ENCODE measurements at regions not wholly inside any gene's neighbourhood (a gene's known extent, or its start where the extent isn't known, plus 50 kb on each side); places are given as distances from the start of the nearest gene placed in this dataset.

DNA sequence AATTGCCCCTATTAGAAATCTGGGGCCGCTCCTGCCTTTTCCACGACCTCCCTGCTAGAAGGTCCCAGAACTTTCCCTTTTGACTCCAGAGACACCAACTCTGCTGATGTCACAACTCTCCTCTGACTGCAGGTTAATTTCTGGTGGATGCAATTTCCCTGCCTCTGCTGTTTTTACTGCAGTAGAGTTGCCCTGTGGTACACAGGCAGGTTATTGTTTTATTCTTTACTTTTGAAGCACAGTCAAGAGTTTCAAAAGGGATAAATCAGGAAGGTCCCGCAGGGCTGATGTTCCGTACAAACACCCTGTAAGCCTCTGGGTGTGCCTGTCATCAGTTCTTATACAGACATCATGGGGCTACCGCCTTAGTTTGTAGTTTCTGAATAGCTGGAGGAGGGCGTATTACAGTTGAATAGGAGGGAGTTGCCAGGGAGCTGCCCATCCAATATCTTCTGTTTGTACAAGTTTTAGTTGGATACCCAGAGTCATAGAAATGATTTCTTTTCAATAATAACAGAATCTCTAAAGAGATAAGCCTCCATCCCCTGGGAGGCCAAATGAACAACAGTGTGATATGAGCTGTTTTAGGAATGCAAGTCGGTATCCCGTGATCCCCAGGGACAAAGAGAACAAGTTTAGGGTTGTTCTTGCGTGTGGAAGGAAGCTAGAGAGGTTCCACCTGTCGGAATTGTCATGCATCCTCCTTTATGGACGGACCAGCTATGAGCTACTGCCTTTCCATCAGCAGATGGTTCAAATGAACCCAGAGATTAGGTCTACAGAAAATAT, 108.4 kb upstream of the COPS8 start:
- no peaks in the 10 kb centered on the region for H3K9me3 Mint-ChIP-seq
- no peak overlapping the region for H3K4me3 Mint-ChIP-seq
- H3K27ac Mint-ChIP-seq: no peak overlapping the region
- no peaks in the 10 kb centered on the region for H3K4me1 Mint-ChIP-seq (ENCODE audit: low read depth)
- peaks cover 2% of the 10 kb centered on the region for H3K27me3 Mint-ChIP-seq (ENCODE audit: low read depth)
- H3K36me3 Mint-ChIP-seq (ENCODE audit: low read depth): no peaks in the 10 kb centered on the region

DNA sequence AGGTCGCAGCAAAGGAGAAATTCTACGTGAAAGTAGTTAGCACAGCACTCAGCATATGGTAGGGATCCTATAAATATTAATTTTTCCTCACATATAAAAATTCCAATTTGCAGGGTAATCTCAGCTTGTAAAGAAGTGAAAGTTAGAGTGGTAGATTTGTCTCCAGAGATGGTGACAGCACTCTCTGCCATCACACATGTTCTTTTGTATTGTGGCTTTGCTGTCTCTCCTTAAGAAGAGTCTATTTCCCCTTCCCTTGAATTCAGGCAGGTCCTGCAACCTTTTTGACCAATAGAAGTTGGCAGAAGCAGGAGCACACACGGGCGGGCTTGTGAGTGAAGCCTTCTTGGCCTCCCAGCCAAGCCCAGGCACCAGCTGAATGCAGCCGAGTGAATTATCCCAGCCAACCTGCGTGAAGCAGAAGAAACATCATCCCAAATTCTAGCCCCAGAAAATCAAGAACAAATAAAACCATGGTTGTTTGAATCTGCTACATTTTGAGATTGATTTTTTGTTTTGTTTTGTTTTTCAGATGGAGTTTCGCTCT, 107.8 kb upstream of the COPS8 start:
- Mint-ChIP-seq H3K4me3 (no peak overlapping the region), H3K27ac (no peak overlapping the region), H3K4me1 (ENCODE audit: low read depth) (no peaks in the 10 kb centered on the region), H3K36me3 (ENCODE audit: low read depth) (no peaks in the 10 kb centered on the region), H3K27me3 (ENCODE audit: low read depth) (peaks cover 4% of the 10 kb centered on the region), H3K9me3 (no peaks in the 10 kb centered on the region)

DNA sequence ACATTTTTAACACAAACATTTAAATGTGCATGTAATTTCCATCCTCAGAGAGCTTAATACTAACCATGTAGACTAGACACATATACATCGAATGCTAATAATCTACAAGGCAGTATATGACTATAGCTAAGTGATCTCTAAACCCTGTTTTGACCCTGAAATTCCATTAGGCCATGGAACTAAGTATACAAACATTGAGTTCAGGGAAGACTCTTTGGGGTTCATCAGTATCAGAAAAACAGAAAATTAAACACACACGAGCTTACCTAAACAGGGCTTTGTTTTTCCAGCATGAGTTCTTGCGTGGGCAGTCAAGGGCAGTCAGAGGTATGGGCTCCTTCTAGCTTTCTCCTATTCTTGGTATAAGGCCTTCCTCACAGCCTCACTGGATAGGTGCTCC, 106.0 kb upstream of the COPS8 start:
- Mint-ChIP-seq H3K9me3 (no peaks in the 10 kb centered on the region), H3K4me3 (no peak overlapping the region), H3K4me1 (ENCODE audit: low read depth) (no peaks in the 10 kb centered on the region), H3K27me3 (ENCODE audit: low read depth) (peaks cover 4% of the 10 kb centered on the region), H3K27ac (no peak overlapping the region), H3K36me3 (ENCODE audit: low read depth) (no peaks in the 10 kb centered on the region)

GRCh38 chr2:236980961-236981360, 104.7 kb upstream of the COPS8 start:
- Mint-ChIP-seq H3K4me1 (ENCODE audit: low read depth) (no peaks in the 10 kb centered on the region), H3K27ac (no peak overlapping the region), H3K4me3 (no peak overlapping the region), H3K9me3 (no peaks in the 10 kb centered on the region), H3K27me3 (ENCODE audit: low read depth) (peaks cover 4% of the 10 kb centered on the region), H3K36me3 (ENCODE audit: low read depth) (no peaks in the 10 kb centered on the region)

- H3K27ac Mint-ChIP-seq: no peak overlapping the region
Measured at GRCh38 chr2:236981701-236982485, 103.8 kb upstream of the COPS8 start.

GRCh38 chr2:236982693-236983455, 102.8 kb upstream of the COPS8 start:
- H3K36me3 Mint-ChIP-seq (ENCODE audit: low read depth): no peaks in the 10 kb centered on the region
- H3K27ac Mint-ChIP-seq: no peak overlapping the region
- no peak overlapping the region for H3K4me3 Mint-ChIP-seq
- no peaks in the 10 kb centered on the region for H3K4me1 Mint-ChIP-seq (ENCODE audit: low read depth)
- H3K27me3 Mint-ChIP-seq (ENCODE audit: low read depth): peaks cover 4% of the 10 kb centered on the region
- no peaks in the 10 kb centered on the region for H3K9me3 Mint-ChIP-seq

More at GRCh38 chr2:236981701-236982485, 103.8 kb upstream of the COPS8 start:
- Mint-ChIP-seq H3K9me3 (no peaks in the 10 kb centered on the region), H3K4me1 (ENCODE audit: low read depth) (no peaks in the 10 kb centered on the region), H3K36me3 (ENCODE audit: low read depth) (no peaks in the 10 kb centered on the region), H3K4me3 (no peak overlapping the region), H3K27me3 (ENCODE audit: low read depth) (peaks cover 4% of the 10 kb centered on the region)

- Mint-ChIP-seq H3K9me3 (no peaks in the 10 kb centered on the region), H3K4me1 (ENCODE audit: low read depth) (no peaks in the 10 kb centered on the region), H3K36me3 (ENCODE audit: low read depth) (no peaks in the 10 kb centered on the region), H3K4me3 (no peak overlapping the region), H3K27ac (no peak overlapping the region), H3K27me3 (ENCODE audit: low read depth) (peaks cover 14% of the 10 kb centered on the region)
Measured at GRCh38 chr2:236984046-236984445, 101.6 kb upstream of the COPS8 start.

DNA sequence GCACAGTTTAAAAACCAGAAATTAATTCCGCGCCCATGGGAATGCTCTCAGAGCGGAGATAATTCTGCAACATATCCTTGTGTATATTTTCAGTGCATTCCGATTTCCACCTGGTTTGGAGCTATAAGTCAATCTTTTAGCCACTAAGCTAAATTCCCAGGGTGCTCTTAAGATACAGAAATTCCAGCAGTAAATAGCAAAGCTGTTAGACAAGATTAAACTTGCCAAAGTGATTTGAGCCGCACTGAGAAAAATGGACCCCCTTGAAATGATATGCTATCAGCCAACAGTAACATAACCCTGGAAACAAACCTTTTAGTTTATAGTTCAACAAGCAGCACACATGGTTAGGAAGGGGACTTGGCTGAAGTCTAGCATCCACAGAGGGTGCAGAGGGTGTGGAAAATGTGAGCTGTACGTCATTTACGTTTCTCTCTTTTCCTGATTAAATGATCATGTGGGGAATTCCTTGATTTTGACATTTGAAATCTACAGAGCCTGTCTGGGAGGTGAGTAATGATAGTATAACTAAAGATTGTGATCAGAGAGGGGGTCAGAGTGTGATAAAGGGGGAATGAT, 99.8 kb upstream of the COPS8 start:
- no peaks in the 10 kb centered on the region for H3K36me3 Mint-ChIP-seq (ENCODE audit: low read depth)
- no peaks in the 10 kb centered on the region for H3K4me1 Mint-ChIP-seq (ENCODE audit: low read depth)
- peaks cover 16% of the 10 kb centered on the region for H3K27me3 Mint-ChIP-seq (ENCODE audit: low read depth)
- H3K27ac Mint-ChIP-seq: no peak overlapping the region
- no peaks in the 10 kb centered on the region for H3K9me3 Mint-ChIP-seq
- H3K4me3 Mint-ChIP-seq: no peak overlapping the region

DNA sequence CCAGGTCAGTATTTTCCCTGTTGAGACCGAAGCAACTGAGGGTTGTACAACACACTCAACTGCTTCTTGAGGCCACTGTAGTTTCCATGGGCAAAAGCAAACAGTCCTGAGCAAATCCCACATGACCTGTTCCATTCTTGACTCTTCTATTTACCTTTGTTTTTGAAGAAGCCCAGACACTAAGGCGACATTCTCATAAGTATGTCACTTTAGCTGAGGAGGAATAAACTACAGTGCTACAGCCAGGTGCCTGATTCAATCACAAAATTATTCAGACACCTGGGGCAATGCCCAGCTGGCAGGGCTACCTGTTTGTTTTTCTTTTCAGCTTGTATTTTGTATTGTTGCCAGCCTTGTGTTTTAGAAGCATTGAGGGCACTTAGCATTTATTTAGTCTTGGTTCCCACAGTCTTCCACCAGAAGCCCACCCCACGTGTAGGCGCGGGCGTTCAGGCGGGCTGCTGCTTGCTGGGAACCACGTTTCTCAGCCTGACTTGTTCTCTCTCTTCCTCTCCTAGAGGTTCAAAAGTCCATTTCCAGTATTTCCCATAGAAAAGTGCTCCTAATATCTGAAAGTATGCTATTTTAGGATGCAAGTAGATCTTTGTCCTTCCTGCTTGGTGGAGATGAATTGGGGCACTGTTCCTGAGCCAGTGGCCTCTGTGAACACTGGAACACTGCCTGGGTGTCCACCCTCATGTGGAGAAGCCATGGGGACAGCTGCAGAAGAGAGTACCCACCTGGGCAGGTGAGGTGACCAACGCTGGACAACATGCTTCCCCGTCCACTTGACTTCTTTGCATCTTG, 99.0 kb upstream of the COPS8 start:
- Mint-ChIP-seq H3K27ac (no peak overlapping the region), H3K36me3 (ENCODE audit: low read depth) (no peaks in the 10 kb centered on the region), H3K4me1 (ENCODE audit: low read depth) (no peaks in the 10 kb centered on the region), H3K9me3 (no peaks in the 10 kb centered on the region), H3K4me3 (no peak overlapping the region), H3K27me3 (ENCODE audit: low read depth) (peaks cover 16% of the 10 kb centered on the region)

GRCh38 chr2:236988216-236988615, 97.5 kb upstream of the COPS8 start:
- H3K4me3 Mint-ChIP-seq: no peak overlapping the region
- no peak overlapping the region for H3K27ac Mint-ChIP-seq
- H3K36me3 Mint-ChIP-seq (ENCODE audit: low read depth): no peaks in the 10 kb centered on the region
- H3K4me1 Mint-ChIP-seq (ENCODE audit: low read depth): no peaks in the 10 kb centered on the region
- peaks cover 14% of the 10 kb centered on the region for H3K27me3 Mint-ChIP-seq (ENCODE audit: low read depth)
- no peaks in the 10 kb centered on the region for H3K9me3 Mint-ChIP-seq

DNA sequence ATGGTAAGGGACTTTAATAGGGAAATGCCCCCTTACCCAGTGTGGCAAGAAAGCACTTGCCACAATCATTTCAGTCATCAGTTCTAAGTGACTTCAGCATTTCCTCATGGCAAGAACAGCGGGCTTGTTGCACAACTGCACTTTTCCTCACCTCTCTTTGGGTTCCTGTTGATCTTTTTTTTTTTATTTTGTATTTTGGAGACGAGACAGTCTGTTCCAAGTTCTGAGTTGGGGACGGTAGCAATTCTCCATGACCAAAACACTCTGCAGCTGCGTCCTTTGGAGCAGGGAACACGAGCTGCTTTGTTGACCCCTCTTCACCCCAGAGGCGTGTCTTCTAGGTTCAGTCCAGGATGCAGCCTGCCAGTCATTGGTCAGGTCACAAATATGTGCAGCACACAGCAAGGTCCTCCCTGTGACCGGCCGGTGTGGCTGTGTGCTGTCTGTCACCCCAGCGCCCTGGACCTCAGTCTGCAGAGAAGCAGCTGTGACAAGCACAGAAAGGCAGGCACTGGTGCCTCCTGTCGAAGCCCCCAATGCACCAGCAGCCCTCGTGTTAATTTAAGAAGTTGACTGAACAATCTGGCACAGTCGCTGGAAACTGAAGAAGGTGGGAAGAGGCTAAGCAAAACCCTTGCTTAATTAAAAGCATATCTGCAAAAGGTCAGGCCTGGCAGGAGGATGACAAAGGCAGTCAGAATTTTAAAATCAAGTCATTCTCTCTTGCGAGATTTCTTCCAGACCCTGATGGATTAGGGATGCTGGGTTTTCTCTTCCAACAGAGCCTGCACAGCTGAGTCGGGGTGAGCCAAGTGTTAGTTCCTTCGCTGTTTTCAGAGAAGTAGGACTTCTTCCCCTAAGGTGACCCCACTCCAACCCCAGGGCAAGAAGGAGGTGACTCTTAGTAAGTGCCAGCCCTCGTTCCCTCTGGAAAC, 96.7 kb upstream of the COPS8 start:
- Mint-ChIP-seq H3K27me3 (ENCODE audit: low read depth) (peaks cover 14% of the 10 kb centered on the region), H3K9me3 (no peaks in the 10 kb centered on the region), H3K4me3 (no peak overlapping the region), H3K27ac (no peak overlapping the region), H3K36me3 (ENCODE audit: low read depth) (no peaks in the 10 kb centered on the region), H3K4me1 (ENCODE audit: low read depth) (no peaks in the 10 kb centered on the region)

GRCh38 chr2:236990552-236990951, 95.1 kb upstream of the COPS8 start:
- no peak overlapping the region for H3K4me3 Mint-ChIP-seq
- H3K4me1 Mint-ChIP-seq (ENCODE audit: low read depth): no peaks in the 10 kb centered on the region
- H3K27me3 Mint-ChIP-seq (ENCODE audit: low read depth): peaks cover 14% of the 10 kb centered on the region
- no peaks in the 10 kb centered on the region for H3K36me3 Mint-ChIP-seq (ENCODE audit: low read depth)
- no peak overlapping the region for H3K27ac Mint-ChIP-seq
- H3K9me3 Mint-ChIP-seq: no peaks in the 10 kb centered on the region

DNA sequence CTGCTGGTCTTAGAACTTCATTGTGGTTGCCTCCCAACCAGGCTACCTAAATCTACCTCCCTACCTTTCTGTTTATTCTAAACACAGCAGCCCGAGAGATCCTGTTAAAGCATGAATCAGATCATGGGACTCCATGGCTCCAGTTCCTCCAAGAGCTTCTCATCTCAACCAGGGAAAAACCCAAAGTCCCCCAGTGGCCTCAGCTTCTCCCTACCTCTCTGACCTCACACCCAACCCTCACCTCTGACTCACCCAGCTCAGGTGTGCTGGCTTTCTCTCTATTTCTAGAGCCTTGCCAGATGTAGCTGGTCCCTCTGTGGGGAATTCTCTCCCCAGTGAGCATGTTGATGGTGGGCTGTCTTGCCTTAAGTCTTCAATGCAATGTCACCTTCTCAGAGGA, 93.8 kb upstream of the COPS8 start:
- Mint-ChIP-seq H3K9me3 (no peaks in the 10 kb centered on the region), H3K36me3 (ENCODE audit: low read depth) (no peaks in the 10 kb centered on the region), H3K4me3 (no peak overlapping the region), H3K4me1 (ENCODE audit: low read depth) (no peaks in the 10 kb centered on the region), H3K27ac (no peak overlapping the region), H3K27me3 (ENCODE audit: low read depth) (peaks cover 21% of the 10 kb centered on the region)

All from T-helper 1 cell treated with Interleukin-12 subunit alpha and Interleukin-12 subunit beta and Interleukin-4 antibody, amounts not matched to agents 30 μg/mL and 1 μg/mL, for 36 hours (primary cell).